K562 (cell line): ENCODE measurements at regions not wholly inside any gene's neighbourhood (a gene's known extent, or its start where the extent isn't known, plus 50 kb on each side); places are given as distances from the start of the nearest gene placed in this dataset.

ENCODE experiments used
- ATAC-seq: fragments of 200-7000 bp; cut with Tn5 transposase; 3 replicates; pipeline ENCODE4 v1.9.1; 2020; ENCODE audit warnings: moderate library complexity
- BruUV-seq: library from RNA; stranded (reverse); fragments of 400-500 nt; replicated peaks from 2 replicates; lab custom pipeline; 2021; lab: Mats Ljungman, UMichigan
- CTCF ChIA-PET: fragments of 300-600 bp; formaldehyde crosslinking; extraction: SDS; loops from one replicate; lab custom pipeline; 2021; ENCODE audit warnings: low intra/inter-chr PET ratio; lab: Yijun Ruan, JAX
- POLR2A ChIA-PET: fragments of 300-600, 350-650 bp; sonication (Branson Sonifier 250); formaldehyde crosslinking; extraction: SDS; loops from one replicate; lab custom pipeline; 2021; ENCODE audit warnings: antibody characterized with exemption, inconsistent platforms; lab: Yijun Ruan, JAX
- DNase-seq, 4 experiments: peaks; one replicate each; pipeline versions ENCODE4 v3.0.0 to v3.0.0-alpha.2; 2011 to 2018; ENCODE audit warnings: low spot score in 3 of 4, mixed read lengths in 3 of 4; ENCODE audit errors: extremely low read depth in 1 of 4
- FAIRE-seq: peaks from 2 replicates; lab custom pipeline; 2011; peaks lifted over from hg19 to GRCh38; lab: Jason Lieb, UNC
- H2AFZ ChIP-seq: 2 replicates; pipeline ENCODE4 v1.6.0; 2011; ENCODE audit warnings: low read depth, low read length, control low read depth, inconsistent platforms
- H3K27ac ChIP-seq: fragments of 200-600 bp; 3 replicates; pipeline ENCODE4 v1.8.0; 2011; ENCODE audit warnings: low read depth, mild to moderate bottlenecking, control low read depth, inconsistent platforms, low read length, moderate library complexity, mixed read lengths; ENCODE audit errors: extremely low read depth
- H3K27me3 ChIP-seq, 2 experiments: fragments of 300-600 bp in 1 of 2; 2 replicates in 1 of 2; 3 replicates in 1 of 2; pipeline versions ENCODE4 v1.6.0 to v1.8.0; 2011; ENCODE audit warnings: inconsistent platforms in 2 of 2, low read length in 2 of 2, mild to moderate bottlenecking in 1 of 2, mixed read lengths in 1 of 2, moderate library complexity in 1 of 2; ENCODE audit not compliant: control insufficient read depth in 2 of 2, insufficient read depth in 2 of 2
- H3K36me3 ChIP-seq: fragments of 300-600 bp; 3 replicates; pipeline ENCODE4 v1.8.0; 2011; ENCODE audit warnings: mild to moderate bottlenecking, low read length, inconsistent platforms; ENCODE audit not compliant: control insufficient read depth, insufficient read depth
- H3K4me1 ChIP-seq, 2 experiments: fragments of 200-600 bp in 1 of 2; replicated peaks in 1 of 2; 2 replicates in 1 of 2; 3 replicates in 1 of 2; pipeline versions ENCODE4 v1.5.1 to v1.8.0; 2011; ENCODE audit warnings: inconsistent platforms in 2 of 2, low read length in 2 of 2, mild to moderate bottlenecking in 1 of 2, mixed read lengths in 1 of 2, moderate library complexity in 1 of 2; ENCODE audit not compliant: control insufficient read depth in 2 of 2, insufficient read depth in 2 of 2
- H3K4me2 ChIP-seq: 2 replicates; pipeline ENCODE4 v1.6.1; 2011; ENCODE audit warnings: low read length, control low read depth, inconsistent platforms, mixed read lengths; ENCODE audit not compliant: insufficient read depth
- H3K4me3 ChIP-seq: fragments of 200-600 bp; sonication (generic), shearing (Covaris generic); 2 replicates; pipeline ENCODE4 v1.5.1; 2016; ENCODE audit warnings: control low read depth, inconsistent platforms
- H3K79me2 ChIP-seq: fragments of 200-600 bp; 3 replicates; pipeline ENCODE4 v1.8.0; 2011; ENCODE audit warnings: low read length, inconsistent platforms; ENCODE audit not compliant: control insufficient read depth, insufficient read depth
- H3K9ac ChIP-seq, 2 experiments: 2 replicates each; pipeline versions ENCODE4 v1.6.0 to v1.6.1; 2011; ENCODE audit warnings: low read depth in 2 of 2, low read length in 2 of 2, control low read depth in 1 of 2, inconsistent platforms in 1 of 2, mild to moderate bottlenecking in 1 of 2, mixed read lengths in 1 of 2; ENCODE audit not compliant: insufficient read depth in 1 of 2
- H3K9me1 ChIP-seq: one replicate; pipeline ENCODE4 v1.6.0; 2011; ENCODE audit warnings: inconsistent platforms, mild to moderate bottlenecking, low read length, moderate library complexity; ENCODE audit not compliant: control insufficient read depth, insufficient read depth
- H3K9me3 ChIP-seq: replicated peaks from 2 replicates; pipeline ENCODE4 v1.5.1; 2011; ENCODE audit warnings: low read depth, low read length, inconsistent platforms; ENCODE audit not compliant: control insufficient read depth, insufficient read depth
- H4K20me1 ChIP-seq: replicated peaks from 2 replicates; pipeline ENCODE4 v1.6.1; 2011; ENCODE audit warnings: low read length, inconsistent platforms, mixed read lengths; ENCODE audit not compliant: control insufficient read depth, insufficient read depth
- BHLHE40 ChIP-seq: IDR thresholded peaks from 2 replicates; pipeline ENCODE4 v1.6.1; 2011; ENCODE audit warnings: low read length, improper control_type of control experiment
- MCM7 ChIP-seq, 2 experiments: fragments of 450-650 bp; IDR thresholded peaks; 2 replicates each; pipeline ENCODE4 v1.6.1; 2016 to 2018
- NR3C1 ChIP-seq: sonication (generic); formaldehyde crosslinking; IDR thresholded peaks from 2 replicates; pipeline ENCODE4 v1.8.1; 2022; ENCODE audit warnings: missing genetic modification reagents
- RBM25 ChIP-seq: fragments of 200-400 bp; formaldehyde crosslinking; IDR thresholded peaks from 2 replicates; pipeline ENCODE4 v1.6.1; 2018; ENCODE audit warnings: low read length, low read depth, moderate library complexity; ENCODE audit not compliant: severe bottlenecking
- SIX5 ChIP-seq, 2 experiments: IDR thresholded peaks; 2 replicates each; pipeline ENCODE4 v1.6.1; 2011; ENCODE audit warnings: low read length in 2 of 2, borderline replicate concordance in 1 of 2, low read depth in 1 of 2, mild to moderate bottlenecking in 1 of 2, moderate library complexity in 1 of 2; ENCODE audit not compliant: insufficient read depth in 1 of 2
- TAF1 ChIP-seq: IDR thresholded peaks from 2 replicates; pipeline ENCODE4 v1.6.1; 2011; ENCODE audit warnings: mild to moderate bottlenecking, low read length, moderate library complexity; ENCODE audit not compliant: insufficient read depth, control insufficient read depth, severe bottlenecking; ENCODE audit errors: extremely low read depth
- THRAP3 ChIP-seq: fragments of 450-650 bp; IDR thresholded peaks from 2 replicates; pipeline ENCODE4 v1.6.1; 2016; ENCODE audit warnings: mild to moderate bottlenecking, inconsistent platforms, borderline replicate concordance
- U2AF2 ChIP-seq: fragments of 200-400 bp; formaldehyde crosslinking; optimal IDR thresholded peaks from 2 replicates; pipeline ENCODE3; 2017; ENCODE audit warnings: low read depth, mild to moderate bottlenecking, low read length
- ZNF140 ChIP-seq: fragments of 250-450 bp; sonication (Bioruptor Pico); IDR thresholded peaks from 2 replicates; pipeline ENCODE4 v1.8.0; 2021; ENCODE audit warnings: moderate library complexity, mild to moderate bottlenecking, inconsistent platforms
- WGBS: fragments of 100-300 bp; shearing (Covaris generic); methylation state at CpG from one replicate; pipeline ENCODE4 v1.1.6; 2016; ENCODE audit warnings: low coverage, mixed read lengths; ENCODE audit not compliant: insufficient coverage; ENCODE audit errors: missing lambda C conversion rate; 5-methylcytosine and 5-hydroxymethylcytosine counted together
- in situ Hi-C: fragments of 300-500 bp; cut with MboI; formaldehyde crosslinking; loops from 4 replicates; pipeline ENCODE4 v1.15.0; 2018; ENCODE audit warnings: inconsistent platforms, mixed read lengths
- intact Hi-C: fragments of 100-400 bp; cut with micrococcal nuclease; formaldehyde crosslinking; loops from 2 replicates; pipeline ENCODE4 v1.14.2; 2022
- TF ChIP-seq, protein P1 (sequence below): fragments of 250-450 bp; sonication (Bioruptor Pico); IDR thresholded peaks from 2 replicates; pipeline ENCODE4 v1.4.0; 2020; ENCODE audit warnings: borderline replicate concordance
- TF ChIP-seq, protein P2 (sequence below), 2 experiments: fragments of 450-650 bp in 1 of 2; sonication (generic) in 1 of 2; formaldehyde crosslinking in 1 of 2; IDR thresholded peaks; 2 replicates each; pipeline versions ENCODE4 v1.7.1 to v1.9.0; 2016 to 2022; ENCODE audit warnings: inconsistent platforms in 1 of 2, mild to moderate bottlenecking in 1 of 2, missing genetic modification reagents in 1 of 2

DNA sequence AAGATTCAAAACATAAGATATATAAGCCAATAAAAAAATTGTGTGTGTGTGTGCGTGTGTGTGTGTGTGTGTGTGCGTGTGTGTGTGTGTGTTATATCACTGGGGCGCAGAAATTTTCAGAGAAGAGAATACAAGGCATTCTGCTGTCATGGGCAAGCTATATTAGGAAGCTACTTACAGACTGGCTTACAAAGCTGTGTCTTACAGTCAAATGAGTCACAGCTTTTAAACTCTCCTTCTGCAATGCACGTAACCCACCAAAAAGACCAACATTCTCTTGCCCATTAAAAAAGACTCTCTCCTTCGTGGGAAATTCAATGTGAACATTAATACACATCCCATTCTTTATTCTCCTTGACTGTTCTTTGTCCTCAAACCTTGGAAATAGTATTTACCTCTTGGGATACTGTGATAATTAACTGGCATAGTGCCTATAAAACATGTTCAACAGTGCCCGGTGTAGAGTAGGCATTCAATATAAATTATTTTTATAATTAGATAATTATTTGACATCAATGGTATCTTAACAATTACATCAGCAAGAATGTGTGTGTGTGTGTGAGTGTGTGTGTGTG is 860.4 kb upstream of the SOX9 start (continued):
- TF ChIP-seq TAF1 (no peak), ZNF140 (CRISPR knock-in tag) (no peak), THRAP3 (no peak), NR3C1 (no peak), MCM7 (IDR thresholded peaks at IDR 0.05) (no peak), RBM25 (no peak), U2AF2 (no peak)
- TF ChIP-seq, protein P1, sequence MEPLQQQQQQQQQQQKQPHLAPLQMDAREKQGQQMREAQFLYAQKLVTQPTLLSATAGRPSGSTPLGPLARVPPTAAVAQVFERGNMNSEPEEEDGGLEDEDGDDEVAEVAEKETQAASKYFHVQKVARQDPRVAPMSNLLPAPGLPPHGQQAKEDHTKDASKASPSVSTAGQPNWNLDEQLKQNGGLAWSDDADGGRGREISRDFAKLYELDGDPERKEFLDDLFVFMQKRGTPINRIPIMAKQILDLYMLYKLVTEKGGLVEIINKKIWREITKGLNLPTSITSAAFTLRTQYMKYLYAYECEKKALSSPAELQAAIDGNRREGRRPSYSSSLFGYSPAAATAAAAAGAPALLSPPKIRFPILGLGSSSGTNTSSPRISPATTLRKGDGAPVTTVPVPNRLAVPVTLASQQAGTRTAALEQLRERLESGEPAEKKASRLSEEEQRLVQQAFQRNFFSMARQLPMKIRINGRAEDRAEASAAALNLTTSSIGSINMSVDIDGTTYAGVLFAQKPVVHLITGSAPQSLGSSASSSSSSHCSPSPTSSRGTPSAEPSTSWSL (CRISPR knock-in tag) = no peak

- no peaks in the 10 kb centered on the region for H3K36me3 ChIP-seq
- H2AFZ ChIP-seq = no peak overlapping the region
- DNase-seq = no peak
- H4K20me1 ChIP-seq = no peaks in the 10 kb centered on the region
- no TSS peak for BruUV-seq
- H3K4me2 ChIP-seq = no peak overlapping the region
- ChIA-PET POLR2A (no interaction called here), CTCF (no interaction called here)
- no peak overlapping the region for H3K4me3 ChIP-seq
- no peaks in the 10 kb centered on the region for H3K27me3 ChIP-seq
- no peak overlapping the region for H3K27ac ChIP-seq
- FAIRE-seq = no peak
- no peaks in the 10 kb centered on the region for H3K9me1 ChIP-seq
- in situ Hi-C loops = no loop called here
- no peaks in the 10 kb centered on the region for H3K4me1 ChIP-seq
- intact Hi-C loops = no loop called here
- 0 out of 2 replicates have a peak, but pooled peaks cover 3% of the 10 kb centered on the region for H3K9me3 ChIP-seq
- no peak for ATAC-seq
- H3K79me2 ChIP-seq = no peaks in the 10 kb centered on the region
- WGBS = 4% methylated on average over 3 of the region's 3 CpGs
- H3K9ac ChIP-seq = no peak overlapping the region
- TF ChIP-seq BHLHE40 = no peak
- TF ChIP-seq SIX5 (IDR thresholded peaks at IDR 0.05; ENCODE audit: borderline replicate concordance in 1 of 2, insufficient read depth in 1 of 2, low read depth in 1 of 2, low read length in 2 of 2) = no peak
- TF ChIP-seq, protein P2, sequence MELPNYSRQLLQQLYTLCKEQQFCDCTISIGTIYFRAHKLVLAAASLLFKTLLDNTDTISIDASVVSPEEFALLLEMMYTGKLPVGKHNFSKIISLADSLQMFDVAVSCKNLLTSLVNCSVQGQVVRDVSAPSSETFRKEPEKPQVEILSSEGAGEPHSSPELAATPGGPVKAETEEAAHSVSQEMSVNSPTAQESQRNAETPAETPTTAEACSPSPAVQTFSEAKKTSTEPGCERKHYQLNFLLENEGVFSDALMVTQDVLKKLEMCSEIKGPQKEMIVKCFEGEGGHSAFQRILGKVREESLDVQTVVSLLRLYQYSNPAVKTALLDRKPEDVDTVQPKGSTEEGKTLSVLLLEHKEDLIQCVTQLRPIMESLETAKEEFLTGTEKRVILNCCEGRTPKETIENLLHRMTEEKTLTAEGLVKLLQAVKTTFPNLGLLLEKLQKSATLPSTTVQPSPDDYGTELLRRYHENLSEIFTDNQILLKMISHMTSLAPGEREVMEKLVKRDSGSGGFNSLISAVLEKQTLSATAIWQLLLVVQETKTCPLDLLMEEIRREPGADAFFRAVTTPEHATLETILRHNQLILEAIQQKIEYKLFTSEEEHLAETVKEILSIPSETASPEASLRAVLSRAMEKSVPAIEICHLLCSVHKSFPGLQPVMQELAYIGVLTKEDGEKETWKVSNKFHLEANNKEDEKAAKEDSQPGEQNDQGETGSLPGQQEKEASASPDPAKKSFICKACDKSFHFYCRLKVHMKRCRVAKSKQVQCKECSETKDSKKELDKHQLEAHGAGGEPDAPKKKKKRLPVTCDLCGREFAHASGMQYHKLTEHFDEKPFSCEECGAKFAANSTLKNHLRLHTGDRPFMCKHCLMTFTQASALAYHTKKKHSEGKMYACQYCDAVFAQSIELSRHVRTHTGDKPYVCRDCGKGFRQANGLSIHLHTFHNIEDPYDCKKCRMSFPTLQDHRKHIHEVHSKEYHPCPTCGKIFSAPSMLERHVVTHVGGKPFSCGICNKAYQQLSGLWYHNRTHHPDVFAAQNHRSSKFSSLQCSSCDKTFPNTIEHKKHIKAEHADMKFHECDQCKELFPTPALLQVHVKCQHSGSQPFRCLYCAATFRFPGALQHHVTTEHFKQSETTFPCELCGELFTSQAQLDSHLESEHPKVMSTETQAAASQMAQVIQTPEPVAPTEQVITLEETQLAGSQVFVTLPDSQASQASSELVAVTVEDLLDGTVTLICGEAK (IDR thresholded peaks at IDR 0.05) = no peak
- TF ChIP-seq, protein P2 (CRISPR knock-in tag; IDR thresholded peaks at IDR 0.05) = no peak
Observed at GRCh38 chr17:71262586-71262985, 858.2 kb upstream of the SOX9 start.
